NCI-H1092 (cell line): ENCODE measurements at regions not wholly inside any gene's neighbourhood (a gene's known extent, or its start where the extent isn't known, plus 50 kb on each side); places are given as distances from the start of the nearest gene placed in this dataset.
"Not testable (repeated sequence)": the region's sequence is repeated elsewhere in the genome, so short reads cannot be mapped to it uniquely, and the experiment has no call there.

Experiments
- DNase-seq: peaks from one replicate; lab custom pipeline; 2025; lab: John Stamatoyannopoulos, UW

- no peak for DNase-seq
Measured at GRCh38 chr22:47878460-47878859, 1116.0 kb downstream of the TBC1D22A start.

DNA sequence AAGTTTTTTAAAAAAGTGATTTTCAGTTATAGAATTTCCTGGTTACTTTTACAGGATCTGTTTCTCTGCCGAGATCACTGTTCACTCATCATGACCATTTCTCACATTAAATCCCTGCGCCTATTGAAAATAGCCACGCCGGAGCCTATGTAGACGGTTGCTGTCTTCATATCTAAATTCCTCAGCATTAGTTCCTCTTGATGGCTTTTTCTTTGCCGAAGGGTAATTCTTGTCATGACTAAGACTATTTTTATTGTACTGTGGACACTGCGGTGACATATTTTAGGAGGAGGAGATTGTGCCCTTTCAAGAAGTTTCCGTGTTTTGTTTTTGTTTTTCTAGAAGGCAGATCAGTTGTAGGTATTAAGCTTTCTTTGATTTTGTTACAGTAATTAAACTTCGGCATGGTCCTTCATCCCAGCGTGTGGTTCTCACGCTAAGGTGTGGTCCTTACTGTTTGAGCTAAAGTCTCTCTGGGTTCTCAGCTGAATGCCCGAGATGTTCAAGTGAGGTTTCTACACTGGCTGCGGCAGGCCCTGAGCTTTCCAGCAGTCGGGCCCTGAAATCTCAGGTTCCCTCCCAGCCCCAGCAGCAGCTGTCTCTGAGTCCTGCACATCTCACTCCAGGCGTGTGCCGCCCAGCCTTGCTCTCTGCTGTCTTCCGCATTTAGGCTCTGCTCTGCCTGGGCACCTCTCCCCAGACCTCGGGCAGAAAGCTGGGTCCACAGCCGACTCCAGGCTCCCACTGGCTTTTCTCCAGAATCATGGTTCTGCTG lies 1110.5 kb downstream of the TBC1D22A start:
- no peak for DNase-seq

DNA sequence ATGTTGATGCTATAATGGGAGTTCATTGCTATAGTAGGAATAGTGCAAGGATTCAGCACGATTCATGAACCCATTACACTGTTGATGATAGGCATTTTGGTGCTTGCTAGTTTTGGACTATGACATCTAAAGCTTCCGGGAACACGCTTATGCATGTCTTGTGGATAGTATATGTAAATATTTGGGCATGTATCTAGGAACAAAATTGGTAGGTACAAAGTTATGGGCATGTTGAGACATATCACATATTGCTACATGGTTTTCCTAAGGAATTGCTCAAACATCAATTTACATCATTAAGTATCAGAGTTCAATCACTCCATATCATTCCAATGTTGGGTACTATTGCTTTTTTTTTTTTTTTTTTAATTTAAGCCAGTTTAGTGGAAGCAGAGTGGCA lies 1103.2 kb downstream of the TBC1D22A start:
- no peak for DNase-seq

DNA sequence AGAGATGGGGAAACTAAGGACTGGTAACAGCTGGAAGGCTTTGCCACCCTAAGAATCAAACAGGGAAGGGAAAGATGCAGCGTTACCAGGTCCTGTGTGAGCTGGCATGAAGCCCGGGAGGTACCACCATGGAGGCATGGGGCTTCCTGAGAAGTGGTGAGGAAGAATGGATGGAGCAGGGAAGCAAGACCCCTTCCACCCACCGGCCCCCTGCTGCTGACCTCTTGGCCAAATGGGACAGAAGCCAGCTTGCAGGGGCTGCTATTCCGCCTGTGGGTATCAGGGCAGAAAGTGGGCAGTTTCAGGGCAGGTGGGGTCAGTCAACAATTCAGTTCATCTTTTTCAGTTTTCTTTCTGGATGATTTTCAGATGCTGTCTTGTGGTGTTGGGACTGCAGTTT lies 1099.9 kb downstream of the TBC1D22A start:
- DNase-seq = no peak

- not testable (repeated sequence) for DNase-seq
Measured at GRCh38 chr22:47860907-47861306, 1098.5 kb downstream of the TBC1D22A start.

- DNase-seq = no peak
Measured at GRCh38 chr22:47859881-47860525, 1097.6 kb downstream of the TBC1D22A start.

DNA sequence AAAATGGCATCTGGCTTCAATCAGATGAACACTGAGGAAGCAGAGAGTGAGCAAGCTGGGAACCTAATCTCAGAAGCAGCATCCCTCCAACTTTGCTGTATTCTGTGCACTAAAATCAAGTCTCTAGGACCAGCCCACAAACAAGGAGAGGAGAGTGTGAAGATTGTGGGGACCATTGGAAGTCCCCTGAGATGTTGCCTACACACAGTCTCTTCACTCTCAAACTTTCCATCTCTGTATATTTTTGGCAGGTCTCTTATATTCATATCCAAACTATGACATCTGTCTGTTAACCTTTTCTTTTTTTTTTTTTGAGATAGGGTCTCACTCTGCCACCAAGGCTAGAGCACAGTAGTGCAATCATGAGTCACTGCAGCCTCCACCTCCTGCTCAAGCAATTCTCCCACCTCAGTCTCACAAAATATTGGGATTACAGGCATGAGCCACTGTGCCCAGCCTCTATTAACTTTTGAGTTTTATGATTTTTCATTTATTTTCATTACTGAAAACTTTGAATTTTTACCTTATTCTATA lies 1096.4 kb downstream of the TBC1D22A start:
- no peak for DNase-seq

DNA sequence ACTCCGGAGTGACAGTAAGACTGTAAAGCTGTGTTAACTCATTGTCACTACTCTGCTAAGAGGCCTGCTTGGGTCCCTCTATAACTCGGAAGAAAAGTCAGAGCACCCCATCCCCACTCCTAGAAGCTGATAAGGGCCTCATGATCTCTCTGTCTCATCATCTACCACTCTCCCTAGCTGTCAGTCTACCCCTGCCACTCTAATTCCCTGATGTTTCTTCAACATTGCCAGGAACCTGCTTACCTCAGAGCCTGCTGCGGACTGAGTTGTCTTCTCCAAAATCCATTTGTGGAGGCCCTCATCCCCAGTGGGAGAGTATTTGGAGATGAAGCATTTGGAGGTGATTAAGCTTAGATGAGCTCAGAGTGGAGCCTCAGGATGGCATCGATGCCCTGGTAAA lies 1092.2 kb downstream of the TBC1D22A start:
- DNase-seq = no peak

GRCh38 chr22:47854251-47854650 lies 1091.8 kb downstream of the TBC1D22A start:
- DNase-seq = no peak

DNA sequence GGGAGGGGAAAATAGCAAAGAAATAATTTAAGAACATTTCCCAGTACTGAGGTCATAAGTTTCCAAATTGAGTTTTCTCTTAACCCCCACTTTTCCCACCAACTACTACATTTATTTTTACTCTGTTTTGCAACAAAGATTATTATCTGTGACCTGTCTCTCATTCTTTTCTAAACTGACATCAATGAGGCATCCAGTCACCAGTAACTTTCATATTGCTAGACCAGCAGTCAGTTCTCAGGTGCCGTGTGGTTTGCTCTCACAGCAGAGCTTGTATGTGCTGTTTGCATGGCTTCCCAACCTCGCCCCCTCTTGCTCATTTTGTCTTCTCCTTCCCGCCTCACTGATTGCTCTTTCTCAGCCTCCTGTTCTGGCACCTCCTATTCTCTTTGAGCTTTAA lies 1091.3 kb downstream of the TBC1D22A start:
- no peak for DNase-seq

DNA sequence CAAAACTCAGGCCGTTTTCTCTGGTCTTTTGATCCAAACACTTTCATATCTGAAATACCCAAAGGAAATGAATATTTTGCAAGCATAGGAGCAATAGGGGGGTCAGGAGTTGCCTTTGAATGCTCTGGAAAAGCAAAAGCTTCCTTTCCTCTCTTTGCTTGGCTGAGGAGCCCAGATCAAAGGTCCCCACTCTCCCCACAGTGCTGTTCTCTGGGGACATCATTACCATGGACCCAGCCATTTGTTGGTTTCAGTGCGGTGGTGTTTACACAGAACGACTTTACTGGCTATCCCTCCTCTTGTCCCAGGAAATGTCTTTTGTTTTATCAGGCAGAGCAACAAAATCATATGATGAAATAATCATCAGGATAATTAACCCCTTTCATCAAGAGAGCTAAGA lies 1089.1 kb downstream of the TBC1D22A start:
- no peak for DNase-seq

DNA sequence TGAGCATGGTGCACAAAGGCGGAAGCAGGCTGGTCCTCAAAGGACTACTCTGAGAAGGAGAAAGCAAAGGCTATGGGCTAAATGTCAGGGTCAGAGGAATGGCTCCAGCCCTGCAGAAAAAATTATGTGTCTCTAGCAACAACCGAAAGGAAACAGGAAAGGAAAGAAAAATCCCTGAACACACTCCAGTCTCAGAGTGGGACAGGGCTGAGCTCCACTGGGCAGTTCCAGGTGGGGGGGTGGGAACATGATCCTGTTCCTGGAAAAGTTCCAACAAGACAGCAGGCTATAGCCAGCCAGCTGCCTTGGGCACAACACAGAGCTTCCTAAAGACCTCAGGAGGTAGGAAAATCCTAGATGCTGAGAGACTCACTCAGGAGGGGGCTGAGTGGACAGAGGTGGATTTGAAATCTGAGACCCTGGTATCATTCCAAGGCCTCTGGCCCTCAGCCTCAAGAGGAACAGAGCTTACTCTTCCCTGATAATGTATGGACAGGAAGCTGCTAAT lies 1088.2 kb downstream of the TBC1D22A start:
- DNase-seq = no peak

- DNase-seq = no peak
Measured at GRCh38 chr22:47849576-47849975, 1087.1 kb downstream of the TBC1D22A start.

DNA sequence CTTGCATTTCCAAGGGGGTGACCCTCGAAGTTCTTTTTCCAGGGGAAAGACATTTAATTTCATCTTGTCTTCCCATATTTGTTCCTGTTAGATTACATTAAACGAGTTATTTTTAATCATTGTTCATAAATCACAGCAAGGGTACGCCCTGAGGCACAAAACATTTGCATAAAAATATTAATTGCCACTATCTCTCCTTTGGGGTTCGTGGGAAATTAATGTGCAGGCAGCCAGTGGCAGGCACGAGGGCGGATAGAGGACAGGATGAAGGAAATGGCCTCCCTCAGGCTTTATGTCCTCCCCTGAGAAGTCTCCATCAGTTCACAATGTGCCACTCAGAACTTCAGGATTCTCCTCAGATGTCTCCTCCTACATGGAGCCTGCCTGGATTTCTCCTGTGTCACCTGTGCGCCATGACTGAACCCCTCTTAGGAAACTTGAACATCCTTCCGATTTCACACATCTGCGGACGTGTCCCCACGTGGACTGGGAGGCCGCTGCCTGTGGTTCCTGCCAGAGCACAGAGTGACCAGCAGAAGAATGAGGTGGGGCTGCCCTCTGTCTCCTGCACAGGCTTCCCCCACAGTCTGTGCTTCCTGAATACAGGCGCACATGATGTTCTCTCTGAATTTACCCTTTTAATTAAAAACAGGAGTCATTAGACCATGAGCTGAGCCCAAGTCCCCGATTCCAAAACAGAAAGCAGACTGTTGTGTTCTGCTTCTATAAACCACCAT lies 1085.9 kb downstream of the TBC1D22A start:
- no peak for DNase-seq

GRCh38 chr22:47847131-47847890 lies 1084.9 kb downstream of the TBC1D22A start:
- DNase-seq = no peak

- DNase-seq = no peak
Measured at GRCh38 chr22:47846206-47846605, 1083.8 kb downstream of the TBC1D22A start.

- DNase-seq = no peak
Measured at GRCh38 chr22:47842119-47842518, 1079.7 kb downstream of the TBC1D22A start.

DNA sequence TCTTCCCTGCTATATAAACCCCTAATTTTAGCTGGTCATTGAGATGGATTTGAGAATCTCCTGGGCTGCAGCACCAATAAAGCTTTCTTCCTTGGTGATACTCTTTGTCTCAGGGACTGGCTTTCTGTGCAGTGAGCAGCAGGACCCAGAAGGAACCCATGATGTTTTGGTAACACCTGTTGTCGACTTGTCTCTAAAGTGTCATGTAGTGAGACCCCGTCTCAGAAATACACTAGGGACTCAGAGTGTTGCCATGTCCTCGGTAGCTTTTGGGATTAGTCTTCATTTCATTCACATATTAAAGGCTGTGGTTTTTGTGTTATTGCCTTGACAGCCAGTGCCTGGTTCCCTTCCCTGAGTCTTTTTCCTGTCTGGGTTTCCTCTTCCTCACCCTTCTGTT lies 1078.7 kb downstream of the TBC1D22A start:
- no peak for DNase-seq

DNA sequence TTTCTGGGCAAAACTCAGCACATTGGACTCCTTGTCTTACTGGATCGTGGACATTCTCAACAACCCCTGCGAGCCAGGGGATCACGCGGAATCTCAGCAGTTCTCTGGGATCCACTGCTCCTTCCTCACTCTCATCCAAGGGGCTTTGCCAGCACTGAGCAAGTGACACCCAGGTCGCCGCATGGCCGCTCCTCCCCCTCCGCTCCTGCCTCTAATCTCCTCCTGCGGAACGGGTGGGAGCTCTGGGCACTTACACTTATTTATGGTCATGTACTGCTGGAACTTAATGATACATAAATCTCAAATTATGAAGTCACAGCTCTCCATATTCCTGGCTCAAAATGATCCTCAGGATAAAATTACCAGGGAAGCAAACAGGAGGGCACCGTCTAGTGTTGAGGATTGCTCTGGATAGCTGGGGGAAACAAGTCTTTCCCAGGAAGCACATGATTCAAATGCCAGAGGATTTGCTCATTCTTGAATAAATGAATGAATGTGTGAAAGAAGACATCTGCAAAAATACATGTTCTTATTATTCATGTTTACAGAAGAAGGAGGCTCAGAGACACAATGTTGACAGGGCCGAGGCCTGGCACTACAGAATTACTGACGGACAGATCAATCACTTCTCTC lies 1077.3 kb downstream of the TBC1D22A start:
- no peak for DNase-seq

DNA sequence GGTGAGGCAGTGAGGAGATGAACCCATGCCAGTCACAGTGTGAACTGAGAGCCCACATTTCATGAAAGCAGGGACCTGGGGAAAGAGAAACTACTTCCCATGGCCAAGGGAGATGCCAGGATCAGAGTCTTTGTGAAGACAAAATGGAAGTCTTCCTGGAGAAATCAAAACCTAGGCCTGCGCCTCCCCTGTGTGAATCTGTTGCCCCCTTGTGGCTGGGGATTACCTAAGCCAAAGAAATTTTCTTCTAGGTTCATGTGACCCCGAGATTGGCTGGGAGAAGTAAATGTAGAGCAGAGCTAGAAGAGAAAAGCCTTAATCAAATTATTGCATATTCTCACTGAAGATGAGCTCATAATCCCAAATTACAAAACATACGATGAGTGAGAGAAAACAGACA lies 1075.3 kb downstream of the TBC1D22A start:
- no peak for DNase-seq

DNA sequence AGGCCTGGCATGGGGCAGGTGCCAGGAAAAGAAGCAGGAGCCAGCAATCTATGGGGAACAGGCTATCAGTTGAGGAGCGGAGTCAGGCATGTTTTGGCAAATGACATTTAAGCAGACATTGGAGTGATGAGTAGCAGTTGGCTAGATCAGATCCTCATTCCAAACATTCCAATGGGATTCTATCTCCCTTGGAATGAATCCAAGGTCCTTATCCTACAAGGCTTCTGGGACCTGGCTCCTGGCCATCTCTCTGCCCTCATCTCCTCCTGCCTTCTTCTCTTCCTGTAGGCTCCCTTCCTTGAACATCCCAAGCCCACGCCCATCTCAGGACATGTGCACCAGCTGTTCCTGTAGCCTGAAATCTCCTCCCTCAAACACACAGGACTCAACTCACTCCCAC lies 1074.5 kb downstream of the TBC1D22A start:
- no peak for DNase-seq
